GM21529 (cell line): ENCODE measurements at regions not wholly inside any gene's neighbourhood (a gene's known extent, or its start where the extent isn't known, plus 50 kb on each side); places are given as distances from the start of the nearest gene placed in this dataset.
A peak's percentile ranks its signal among the peaks of the same experiment; 100 is the strongest.
"Not testable (repeated sequence)": the region's sequence is repeated elsewhere in the genome, so short reads cannot be mapped to it uniquely, and the experiment has no call there.

ENCODE experiments used
- ATAC-seq: cut with Tn5 transposase; IDR thresholded peaks from one replicate; pipeline ENCODE4 v1.9.1; 2021; ENCODE audit not compliant: unreplicated experiment

- ATAC-seq: no peak
Measured at GRCh38 chr7:145478541-145478940, 638.1 kb upstream of the CNTNAP2 start.

GRCh38 chr7:145474009-145474686, 638.3 kb upstream of the TPK1 start:
- no peak for ATAC-seq

- ATAC-seq: no peak
Measured at GRCh38 chr7:145471883-145472282, 636.0 kb upstream of the TPK1 start.

- ATAC-seq: no peak
Measured at GRCh38 chr7:145464287-145464686, 628.4 kb upstream of the TPK1 start.

GRCh38 chr7:145462463-145462862, 626.6 kb upstream of the TPK1 start:
- no peak for ATAC-seq

- ATAC-seq: no peak
Measured at GRCh38 chr7:145434811-145435210, 599.0 kb upstream of the TPK1 start.

GRCh38 chr7:145431834-145432233, 596.0 kb upstream of the TPK1 start:
- peak; percentile 58 for ATAC-seq

GRCh38 chr7:145418481-145418880, 582.6 kb upstream of the TPK1 start:
- not testable (repeated sequence) for ATAC-seq

- no peak for ATAC-seq
Measured at GRCh38 chr7:145411066-145411465, 575.2 kb upstream of the TPK1 start.

- ATAC-seq: no peak
Measured at GRCh38 chr7:145398758-145399157, 562.9 kb upstream of the TPK1 start.

- ATAC-seq: no peak
Measured at GRCh38 chr7:145394126-145394525, 558.3 kb upstream of the TPK1 start.

- ATAC-seq: no peak
Measured at GRCh38 chr7:145382762-145383161, 546.9 kb upstream of the TPK1 start.

GRCh38 chr7:145378197-145378596, 542.3 kb upstream of the TPK1 start:
- no peak for ATAC-seq

- no peak for ATAC-seq
Measured at GRCh38 chr7:145360511-145361100, 524.8 kb upstream of the TPK1 start.

- no peak for ATAC-seq
Measured at GRCh38 chr7:145350334-145350733, 514.5 kb upstream of the TPK1 start.

- not testable (repeated sequence) for ATAC-seq
Measured at GRCh38 chr7:145349452-145349851, 513.6 kb upstream of the TPK1 start.

GRCh38 chr7:145347271-145347670, 511.4 kb upstream of the TPK1 start:
- no peak for ATAC-seq

- ATAC-seq: no peak
Measured at GRCh38 chr7:145339319-145339718, 503.5 kb upstream of the TPK1 start.

- no peak for ATAC-seq
Measured at GRCh38 chr7:145331522-145331921, 495.7 kb upstream of the TPK1 start.

- no peak for ATAC-seq
Measured at GRCh38 chr7:145331076-145331475, 495.2 kb upstream of the TPK1 start.

- no peak for ATAC-seq
Measured at GRCh38 chr7:145327646-145328045, 491.8 kb upstream of the TPK1 start.

GRCh38 chr7:145324081-145324480, 488.2 kb upstream of the TPK1 start:
- ATAC-seq: no peak

- no peak for ATAC-seq
Measured at GRCh38 chr7:145313551-145313950, 477.7 kb upstream of the TPK1 start.
